ENCODE measurements at regions not wholly inside any gene's neighbourhood (a gene's known extent, or its start where the extent isn't known, plus 50 kb on each side); places are given as distances from the start of the nearest gene placed in this dataset.

DNA sequence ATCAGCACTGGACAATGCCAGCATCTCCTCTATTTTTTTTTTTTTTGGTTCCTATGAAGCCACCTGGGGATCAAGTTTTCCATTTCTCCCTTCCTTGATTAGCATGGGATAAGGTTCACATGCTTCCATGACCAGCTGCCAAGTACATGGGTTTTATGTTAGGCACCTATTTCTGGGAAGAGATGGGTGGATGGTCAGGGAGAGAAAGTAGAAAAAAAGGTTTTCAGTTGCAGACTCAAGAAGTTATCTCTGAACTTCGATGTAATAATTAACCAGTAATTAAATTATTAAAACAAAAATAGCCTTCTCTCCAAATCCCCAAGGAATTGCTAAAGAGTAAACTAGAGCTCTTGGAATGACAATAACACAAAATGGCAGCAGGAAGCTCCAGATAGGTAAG, 164.9 kb upstream of the MAF start:
- no peak overlapping the region for H3K27ac ChIP-seq
- H3K4me3 ChIP-seq, result no peak overlapping the region
- WGBS, 3 donors, result 71 to 79% (median 76%) methylated on average over 1 of the region's 1 CpG
- intact Hi-C loops (cut with DNase I), result loop anchor here in 1 of 2 donors (10.0 kb wide), 1 partner anchor 161 kb away; the partner anchor contains the start of gene MAF
- peaks cover 9% of the 10 kb centered on the region for H3K4me1 ChIP-seq
- no peak for ATAC-seq
- H3K27me3 ChIP-seq (ENCODE audit: insufficient read depth in 3 of 3, low read length in 2 of 3), result no peaks in the 10 kb centered on the region
- DNase-seq, result no peak
- no peaks in the 10 kb centered on the region for H3K36me3 ChIP-seq (ENCODE audit: insufficient read depth in 1 of 2, low read depth in 1 of 2)
- TF ChIP-seq CTCF (IDR thresholded peaks at IDR 0.05), result no peak
- no peaks in the 10 kb centered on the region for H3K9me3 ChIP-seq

DNA sequence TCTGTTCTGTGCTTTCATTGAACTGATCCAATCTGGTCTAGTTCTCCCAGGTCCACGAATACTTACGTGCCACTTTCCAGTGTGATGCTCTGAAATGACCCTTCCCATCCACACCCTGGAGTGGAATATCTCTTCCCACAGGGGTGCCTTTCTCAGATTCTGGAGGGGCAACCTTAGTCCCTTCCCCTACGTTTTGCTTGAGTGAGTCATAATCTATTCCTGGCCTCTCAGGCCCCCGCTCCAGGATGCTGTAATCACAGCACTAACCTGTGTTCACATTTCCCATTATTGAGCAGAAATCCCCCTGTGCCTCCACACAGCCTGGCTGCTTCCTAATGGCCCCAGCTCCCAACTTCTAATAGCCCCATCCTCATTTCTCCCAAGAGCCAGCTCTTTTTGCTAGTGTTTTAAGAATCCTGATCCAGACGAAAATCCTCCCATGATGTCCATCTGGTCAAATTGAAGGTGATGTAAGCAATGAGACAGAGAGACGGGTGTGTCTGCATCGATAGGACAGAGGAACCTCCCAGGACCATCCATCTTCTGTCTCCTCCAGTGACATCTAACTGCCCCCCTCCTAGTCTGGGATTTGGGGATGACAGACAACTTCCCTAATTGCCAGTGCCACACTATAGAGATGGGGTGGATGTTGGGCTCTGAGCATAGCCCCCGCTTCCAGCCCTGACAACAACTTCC, 164.0 kb upstream of the MAF start:
- no peak for TF ChIP-seq CTCF (IDR thresholded peaks at IDR 0.05)
- DNase-seq (no peak), ATAC-seq (no peak)
- H3K27ac ChIP-seq, result no peak overlapping the region
- 72 to 79% (median 73%) methylated on average over 8 of the region's 8 CpGs for WGBS, 3 donors
- H3K9me3 ChIP-seq, result no peaks in the 10 kb centered on the region
- no peaks in the 10 kb centered on the region for H3K27me3 ChIP-seq (ENCODE audit: insufficient read depth in 3 of 3, low read length in 2 of 3)
- H3K4me3 ChIP-seq, result no peak overlapping the region
- intact Hi-C loops (cut with DNase I), result loop anchor here in 1 of 2 donors (10.0 kb wide), 1 partner anchor 160 kb away; the partner anchor contains the start of gene MAF
- peaks cover 9% of the 10 kb centered on the region for H3K4me1 ChIP-seq
- no peaks in the 10 kb centered on the region for H3K36me3 ChIP-seq (ENCODE audit: insufficient read depth in 1 of 2, low read depth in 1 of 2)

DNA sequence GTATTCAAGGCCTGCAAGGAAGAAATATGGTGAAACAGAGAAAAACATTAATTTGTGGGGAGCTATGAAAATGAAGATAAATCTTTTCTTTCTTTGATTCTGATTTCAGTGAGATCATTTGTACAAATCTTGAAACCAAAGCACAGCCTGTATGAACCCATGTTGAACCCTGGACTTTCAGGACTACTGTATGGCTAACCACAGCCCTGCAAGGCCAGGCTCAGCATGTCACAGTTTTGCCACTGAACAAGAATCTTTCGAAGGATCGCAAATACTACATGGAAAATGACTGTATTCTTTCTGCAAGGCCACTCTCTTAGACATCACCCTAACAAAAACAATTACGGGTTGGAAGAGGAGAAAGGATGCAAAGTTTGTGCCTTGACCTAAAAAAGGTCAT, 161.7 kb upstream of the MAF start:
- WGBS, 3 donors, result 91 to 94% (median 93%) methylated on average over 3 of the region's 3 CpGs
- intact Hi-C loops (cut with DNase I), result loop anchor here in 1 of 2 donors (10.0 kb wide), 1 partner anchor 157 kb away; the partner anchor contains the start of gene MAF
- Histone ChIP-seq H3K4me1 (no peaks in the 10 kb centered on the region), H3K27me3 (ENCODE audit: insufficient read depth in 3 of 3, low read length in 2 of 3) (no peaks in the 10 kb centered on the region), H3K36me3 (ENCODE audit: insufficient read depth in 1 of 2, low read depth in 1 of 2) (no peaks in the 10 kb centered on the region), H3K4me3 (no peak overlapping the region), H3K27ac (no peak overlapping the region), H3K9me3 (no peaks in the 10 kb centered on the region)
- DNase-seq, result no peak
- TF ChIP-seq CTCF (IDR thresholded peaks at IDR 0.05), result no peak
- no peak for ATAC-seq

GRCh38 chr16:79758615-79759346, 158.2 kb upstream of the MAF start:
- TF ChIP-seq CTCF (IDR thresholded peaks at IDR 0.05), result no peak
- intact Hi-C loops (cut with DNase I), result no loop called here
- Histone ChIP-seq H3K27ac (no peak overlapping the region), H3K27me3 (ENCODE audit: insufficient read depth in 3 of 3, low read length in 2 of 3) (no peaks in the 10 kb centered on the region), H3K36me3 (ENCODE audit: insufficient read depth in 1 of 2, low read depth in 1 of 2) (no peaks in the 10 kb centered on the region), H3K4me3 (no peak overlapping the region), H3K9me3 (no peaks in the 10 kb centered on the region), H3K4me1 (no peaks in the 10 kb centered on the region)
- no peak for DNase-seq
- 82 to 90% (median 89%) methylated on average over 15 of the region's 15 CpGs for WGBS, 3 donors
- no peak for ATAC-seq
